LHCN-M2 (cell line): ENCODE measurements at regions not wholly inside any gene's neighbourhood (a gene's known extent, or its start where the extent isn't known, plus 50 kb on each side); places are given as distances from the start of the nearest gene placed in this dataset.
A peak's percentile ranks its signal among the peaks of the same experiment; 100 is the strongest.
"Not testable (repeated sequence)": the region's sequence is repeated elsewhere in the genome, so short reads cannot be mapped to it uniquely, and the experiment has no call there.

Experiments used
- DNase-seq: peaks from one replicate; pipeline ENCODE4 v3.0.0-alpha.2; 2012; ENCODE audit warnings: low read depth

- DNase-seq: no peak
Observed at GRCh38 chr13:37475151-37475550, 123.4 kb downstream of the POSTN start.

GRCh38 chr13:37473035-37473434 lies 125.5 kb downstream of the POSTN start:
- DNase-seq: no peak

- not testable (repeated sequence) for DNase-seq
Observed at GRCh38 chr13:37472266-37472665, 126.3 kb downstream of the POSTN start.

- no peak for DNase-seq
Observed at GRCh38 chr13:37460166-37460565, 138.4 kb downstream of the POSTN start.

GRCh38 chr13:37457612-37458011 lies 141.0 kb downstream of the POSTN start:
- no peak for DNase-seq

- no peak for DNase-seq
Observed at GRCh38 chr13:37456506-37456905, 142.1 kb downstream of the POSTN start.

GRCh38 chr13:37456041-37456440 lies 142.5 kb downstream of the POSTN start:
- no peak for DNase-seq

- peak; percentile 41 for DNase-seq
Observed at GRCh38 chr13:37453246-37453645, 145.3 kb downstream of the POSTN start.

- DNase-seq: no peak
Observed at GRCh38 chr13:37450276-37450675, 148.3 kb downstream of the POSTN start.

GRCh38 chr13:37448153-37448552 lies 150.4 kb downstream of the POSTN start:
- no peak for DNase-seq

- DNase-seq: peak; percentile 93
Observed at GRCh38 chr13:37446503-37446902, 152.1 kb downstream of the POSTN start.

GRCh38 chr13:37443538-37443937 lies 155.0 kb downstream of the POSTN start:
- DNase-seq: peak; percentile 85

- DNase-seq: peak; percentile 35
Observed at GRCh38 chr13:37442996-37443395, 155.6 kb downstream of the POSTN start.

- DNase-seq: no peak
Observed at GRCh38 chr13:37435881-37436280, 162.7 kb downstream of the POSTN start.

- no peak for DNase-seq
Observed at GRCh38 chr13:37433086-37433485, 165.5 kb downstream of the POSTN start.

- DNase-seq: peak; percentile 82
Observed at GRCh38 chr13:37429976-37430375, 168.6 kb downstream of the POSTN start.

GRCh38 chr13:37427843-37428494 lies 170.6 kb downstream of the POSTN start:
- no peak for DNase-seq

GRCh38 chr13:37418490-37418889 lies 180.1 kb downstream of the POSTN start:
- no peak for DNase-seq

GRCh38 chr13:37417060-37417441 lies 181.5 kb downstream of the POSTN start:
- no peak for DNase-seq

GRCh38 chr13:37416291-37417059 lies 182.1 kb downstream of the POSTN start:
- no peak for DNase-seq

GRCh38 chr13:37413161-37413560 lies 185.4 kb downstream of the POSTN start:
- DNase-seq: no peak

- DNase-seq: no peak
Observed at GRCh38 chr13:37412241-37412921, 186.2 kb downstream of the POSTN start.

- DNase-seq: no peak
Observed at GRCh38 chr13:37410316-37410715, 188.3 kb downstream of the POSTN start.
